ENCODE measurements at regions not wholly inside any gene's neighbourhood (a gene's known extent, or its start where the extent isn't known, plus 50 kb on each side); places are given as distances from the start of the nearest gene placed in this dataset.

- Histone ChIP-seq H3K36me3 (ENCODE audit: control insufficient read depth, insufficient read depth, low read length) (no peaks in the 10 kb centered on the region), H3K4me3 (ENCODE audit: low read depth, low read length) (no peak overlapping the region), H3K27me3 (ENCODE audit: control insufficient read depth, insufficient read depth, low read length) (no peaks in the 10 kb centered on the region)
- no peak for TF ChIP-seq CTCF (IDR thresholded peaks at IDR 0.05; ENCODE audit: insufficient read depth, low read length, severe bottlenecking)
- FAIRE-seq (no peak), DNase-seq (ENCODE audit: low read depth) (no peak)
These were observed 146.3 kb downstream of the CDCA7 start for GRCh38 chr2:173500953-173501352.

GRCh38 chr2:173502296-173502695 lies 147.6 kb downstream of the CDCA7 start:
- DNase-seq (ENCODE audit: low read depth), result no peak
- FAIRE-seq, result no peak
- H3K27me3 ChIP-seq (ENCODE audit: control insufficient read depth, insufficient read depth, low read length), result peaks cover 1% of the 10 kb centered on the region
- no peaks in the 10 kb centered on the region for H3K36me3 ChIP-seq (ENCODE audit: control insufficient read depth, insufficient read depth, low read length)
- H3K4me3 ChIP-seq (ENCODE audit: low read depth, low read length), result no peak overlapping the region
- no peak for TF ChIP-seq CTCF (IDR thresholded peaks at IDR 0.05; ENCODE audit: insufficient read depth, low read length, severe bottlenecking)

GRCh38 chr2:173511357-173511756 lies 156.7 kb downstream of the CDCA7 start:
- Histone ChIP-seq H3K36me3 (ENCODE audit: control insufficient read depth, insufficient read depth, low read length) (no peaks in the 10 kb centered on the region), H3K27me3 (ENCODE audit: control insufficient read depth, insufficient read depth, low read length) (peaks cover 10% of the 10 kb centered on the region), H3K4me3 (ENCODE audit: low read depth, low read length) (no peak overlapping the region)
- DNase-seq (ENCODE audit: low read depth) (peak; percentile 84), FAIRE-seq (no peak)
- TF ChIP-seq CTCF (IDR thresholded peaks at IDR 0.05; ENCODE audit: insufficient read depth, low read length, severe bottlenecking), result no peak

- no peaks in the 10 kb centered on the region for H3K36me3 ChIP-seq (ENCODE audit: control insufficient read depth, insufficient read depth, low read length)
- H3K4me3 ChIP-seq (ENCODE audit: low read depth, low read length), result no peak overlapping the region
- no peak for FAIRE-seq
- peaks cover 8% of the 10 kb centered on the region for H3K27me3 ChIP-seq (ENCODE audit: control insufficient read depth, insufficient read depth, low read length)
- no peak for TF ChIP-seq CTCF (IDR thresholded peaks at IDR 0.05; ENCODE audit: insufficient read depth, low read length, severe bottlenecking)
- peak; percentile 50 for DNase-seq (ENCODE audit: low read depth)
These were observed 157.3 kb downstream of the CDCA7 start for GRCh38 chr2:173511942-173512341.

GRCh38 chr2:173513107-173513727 lies 158.5 kb downstream of the CDCA7 start:
- H3K4me3 ChIP-seq (ENCODE audit: low read depth, low read length), result no peak overlapping the region
- DNase-seq (ENCODE audit: low read depth) (no peak), FAIRE-seq (no peak)
- no peak for TF ChIP-seq CTCF (IDR thresholded peaks at IDR 0.05; ENCODE audit: insufficient read depth, low read length, severe bottlenecking)
- peaks cover 8% of the 10 kb centered on the region for H3K27me3 ChIP-seq (ENCODE audit: control insufficient read depth, insufficient read depth, low read length)
- H3K36me3 ChIP-seq (ENCODE audit: control insufficient read depth, insufficient read depth, low read length), result no peaks in the 10 kb centered on the region

GRCh38 chr2:173520918-173521317 lies 166.2 kb downstream of the CDCA7 start:
- Histone ChIP-seq H3K27me3 (ENCODE audit: control insufficient read depth, insufficient read depth, low read length) (peaks cover 3% of the 10 kb centered on the region), H3K36me3 (ENCODE audit: control insufficient read depth, insufficient read depth, low read length) (no peaks in the 10 kb centered on the region), H3K4me3 (ENCODE audit: low read depth, low read length) (no peak overlapping the region)
- no peak for TF ChIP-seq CTCF (IDR thresholded peaks at IDR 0.05; ENCODE audit: insufficient read depth, low read length, severe bottlenecking)
- DNase-seq (ENCODE audit: low read depth) (no peak), FAIRE-seq (no peak)

Measured in bronchial epithelial cell (primary cell).